Mesendoderm (in vitro differentiated cells): ENCODE measurements at regions not wholly inside any gene's neighbourhood (a gene's known extent, or its start where the extent isn't known, plus 50 kb on each side); places are given as distances from the start of the nearest gene placed in this dataset.

Experiments
- DNase-seq: peaks from one replicate; pipeline ENCODE4 v3.0.0; 2013
- H2AK5ac ChIP-seq: 2 replicates; pipeline ENCODE4 v1.6.1; 2013; ENCODE audit warnings: low read length, inconsistent platforms
- H2BK120ac ChIP-seq: 2 replicates; pipeline ENCODE4 v1.6.1; 2013; ENCODE audit warnings: low read depth, mild to moderate bottlenecking, low read length, moderate library complexity, mixed read lengths
- H2BK15ac ChIP-seq: replicated peaks from 2 replicates; pipeline ENCODE4 v1.6.1; 2013; ENCODE audit warnings: low read depth, mild to moderate bottlenecking, moderate library complexity
- H2BK5ac ChIP-seq: 2 replicates; pipeline ENCODE4 v1.6.1; 2013; ENCODE audit warnings: low read length, inconsistent platforms
- H3K18ac ChIP-seq: 2 replicates; pipeline ENCODE4 v1.6.1; 2013; ENCODE audit warnings: mild to moderate bottlenecking, low read length, mixed read lengths
- H3K23ac ChIP-seq: one replicate; pipeline ENCODE4 v1.6.1; 2013; ENCODE audit warnings: low read length
- H3K27ac ChIP-seq: 2 replicates; pipeline ENCODE4 v1.5.1; 2013; ENCODE audit warnings: low read depth, mild to moderate bottlenecking, inconsistent platforms, low read length, moderate library complexity
- H3K27me3 ChIP-seq: 2 replicates; pipeline ENCODE4 v1.6.1; 2013; ENCODE audit warnings: low read length, control low read depth, mild to moderate bottlenecking, inconsistent platforms; ENCODE audit not compliant: insufficient read depth, poor library complexity
- H3K36me3 ChIP-seq: 2 replicates; pipeline ENCODE4 v1.6.1; 2013; ENCODE audit warnings: low read length, inconsistent platforms; ENCODE audit not compliant: control insufficient read depth, insufficient read depth
- H3K4ac ChIP-seq: one replicate; pipeline ENCODE4 v1.6.1; 2013; ENCODE audit warnings: low read depth, mild to moderate bottlenecking, low read length, moderate library complexity
- H3K4me1 ChIP-seq: 2 replicates; pipeline ENCODE4 v1.6.1; 2013; ENCODE audit warnings: low read depth, low read length, inconsistent platforms; ENCODE audit not compliant: control insufficient read depth
- H3K4me2 ChIP-seq: 2 replicates; pipeline ENCODE4 v1.6.1; 2013; ENCODE audit warnings: low read length
- H3K4me3 ChIP-seq: 2 replicates; pipeline ENCODE4 v1.5.1; 2013; ENCODE audit warnings: mild to moderate bottlenecking, low read length
- H3K56ac ChIP-seq: one replicate; pipeline ENCODE4 v1.6.1; 2013; ENCODE audit warnings: low read length
- H3K79me1 ChIP-seq: 2 replicates; pipeline ENCODE4 v1.6.1; 2013; ENCODE audit warnings: low read length, inconsistent platforms
- H3K79me2 ChIP-seq: 2 replicates; pipeline ENCODE4 v1.6.1; 2013; ENCODE audit warnings: mild to moderate bottlenecking, low read length; ENCODE audit not compliant: control insufficient read depth, insufficient read depth
- H3K9ac ChIP-seq: 2 replicates; pipeline ENCODE4 v1.6.1; 2013; ENCODE audit warnings: low read length, inconsistent platforms
- H4K5ac ChIP-seq: one replicate; pipeline ENCODE4 v1.6.1; 2013; ENCODE audit warnings: low read length
- H4K8ac ChIP-seq: one replicate; pipeline ENCODE4 v1.6.1; 2013; ENCODE audit warnings: low read depth, mild to moderate bottlenecking, control low read depth, low read length, moderate library complexity
- WGBS: extraction: QIAGEN DNeasy Blood & Tissue Kit; methylation state at CpG from one replicate; pipeline ENCODE4 v1.1.7; 2013; ENCODE audit warnings: low lambda C conversion rate, missing lambda C conversion rate; ENCODE audit not compliant: insufficient coverage; ENCODE audit errors: extremely low coverage; 5-methylcytosine and 5-hydroxymethylcytosine counted together

DNA sequence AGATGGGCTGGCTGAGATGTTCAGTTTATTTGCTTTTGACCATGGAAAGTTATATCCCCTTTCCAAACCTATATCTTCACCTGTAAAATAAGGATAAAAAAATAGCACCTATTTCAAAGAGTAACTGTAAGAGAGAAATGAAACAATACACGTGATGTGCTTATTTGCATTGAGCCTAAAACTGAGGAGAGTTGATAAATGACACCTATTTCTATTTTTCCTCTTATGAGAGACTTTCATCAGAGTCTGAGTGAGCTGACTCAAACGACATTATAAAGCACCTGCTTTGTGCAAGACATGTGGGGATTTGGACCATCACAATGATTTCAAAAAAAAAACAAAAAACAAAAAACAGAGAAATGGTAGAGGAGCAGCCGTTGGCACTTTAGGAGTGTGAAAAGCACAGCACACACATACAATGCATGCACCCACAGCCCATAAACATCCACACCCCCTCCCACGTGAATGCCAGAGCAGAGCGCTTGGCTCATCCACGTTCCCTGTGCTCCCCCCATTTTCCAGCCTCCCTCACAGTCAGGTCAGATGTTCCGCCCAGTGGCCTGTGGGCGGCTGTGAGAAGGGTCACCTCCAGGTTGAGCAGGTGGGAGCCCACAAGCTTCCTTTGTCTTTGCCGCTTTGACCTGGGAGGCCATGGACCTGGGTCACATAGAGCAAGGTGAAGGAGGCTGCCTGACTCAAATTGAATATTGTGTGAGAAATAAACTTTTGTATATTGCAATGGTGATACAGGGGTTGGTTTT, 253.2 kb upstream of the ZNF32 start:
- Histone ChIP-seq H3K27ac (no peak overlapping the region), H4K8ac (no peak overlapping the region), H2BK15ac (no peak overlapping the region), H3K79me2 (no peaks in the 10 kb centered on the region), H2BK5ac (no peak overlapping the region), H3K18ac (no peak overlapping the region), H3K4ac (no peak overlapping the region), H3K27me3 (no peaks in the 10 kb centered on the region), H3K4me3 (no peak overlapping the region), H2AK5ac (no peak overlapping the region), H2BK120ac (no peak overlapping the region), H3K4me1 (no peaks in the 10 kb centered on the region), H3K79me1 (no peaks in the 10 kb centered on the region), H3K23ac (no peak overlapping the region), H4K5ac (no peak overlapping the region), H3K56ac (no peak overlapping the region), H3K36me3 (no peaks in the 10 kb centered on the region), H3K9ac (no peak overlapping the region), H3K4me2 (no peak overlapping the region)
- no CpG with 5 or more reads among the region's 9 CpGs for WGBS
- no peak for DNase-seq

DNA sequence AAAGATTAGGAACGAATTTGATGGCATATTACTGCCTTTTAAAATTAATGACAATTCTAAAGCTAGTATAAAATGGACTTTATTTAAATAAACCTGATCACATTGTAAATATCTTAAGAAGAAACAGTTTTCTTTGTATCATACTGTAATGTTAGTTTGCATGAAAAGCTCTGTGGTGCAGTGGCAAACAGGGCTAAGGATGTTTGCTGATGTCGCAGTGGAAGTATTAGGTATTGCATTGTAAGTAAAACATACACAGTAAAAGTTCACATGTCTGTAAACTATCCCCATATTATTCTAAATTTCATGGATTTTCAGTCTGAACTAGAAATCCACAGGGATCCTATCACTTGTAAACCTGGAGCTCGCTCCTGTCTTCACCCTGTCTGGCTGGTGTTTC, 252.6 kb upstream of the ZNF32 start:
- no CpG with 5 or more reads among the region's 3 CpGs for WGBS
- no peaks in the 10 kb centered on the region for H3K79me2 ChIP-seq
- no peaks in the 10 kb centered on the region for H3K4me1 ChIP-seq
- H3K36me3 ChIP-seq: no peaks in the 10 kb centered on the region
- H3K79me1 ChIP-seq: no peaks in the 10 kb centered on the region
- H3K27me3 ChIP-seq: no peaks in the 10 kb centered on the region
- no peak for DNase-seq
- H3K4me3 ChIP-seq: no peak overlapping the region
- no peak overlapping the region for H3K4ac ChIP-seq
- no peak overlapping the region for H3K56ac ChIP-seq
- no peak overlapping the region for H2BK120ac ChIP-seq
- H2AK5ac ChIP-seq: no peak overlapping the region
- no peak overlapping the region for H2BK5ac ChIP-seq
- no peak overlapping the region for H3K4me2 ChIP-seq
- H3K27ac ChIP-seq: no peak overlapping the region
- H4K8ac ChIP-seq: no peak overlapping the region
- no peak overlapping the region for H3K9ac ChIP-seq
- H3K23ac ChIP-seq: no peak overlapping the region
- H4K5ac ChIP-seq: no peak overlapping the region
- no peak overlapping the region for H2BK15ac ChIP-seq
- no peak overlapping the region for H3K18ac ChIP-seq

DNA sequence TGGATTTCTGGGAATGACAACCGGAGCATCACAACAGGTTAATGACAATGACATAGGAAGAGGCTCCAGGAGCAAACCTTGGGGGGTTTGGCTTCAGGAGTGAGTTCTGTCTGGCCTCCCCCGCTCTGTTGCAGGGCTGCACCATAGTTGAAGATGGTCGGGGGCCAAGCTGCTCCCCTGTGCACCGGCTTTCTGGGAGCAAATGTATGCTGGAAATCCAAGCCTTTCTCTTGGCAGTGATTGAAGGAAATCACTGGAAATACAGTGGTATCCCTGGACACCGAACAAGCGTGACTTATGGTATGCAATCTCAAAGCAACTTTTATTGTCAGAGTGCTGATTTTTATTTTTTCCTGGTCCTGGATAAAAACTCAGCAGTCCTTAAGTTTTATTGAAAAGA, 251.9 kb upstream of the ZNF32 start:
- Histone ChIP-seq H3K9ac (no peak overlapping the region), H2BK15ac (no peak overlapping the region), H3K4ac (no peak overlapping the region), H3K4me2 (no peak overlapping the region), H4K5ac (no peak overlapping the region), H2BK5ac (no peak overlapping the region), H3K4me3 (no peak overlapping the region), H3K79me2 (no peaks in the 10 kb centered on the region), H4K8ac (no peak overlapping the region), H3K56ac (no peak overlapping the region), H3K18ac (no peak overlapping the region), H3K23ac (no peak overlapping the region), H3K36me3 (no peaks in the 10 kb centered on the region), H3K27me3 (no peaks in the 10 kb centered on the region), H3K79me1 (no peaks in the 10 kb centered on the region), H2BK120ac (no peak overlapping the region), H2AK5ac (no peak overlapping the region), H3K4me1 (no peaks in the 10 kb centered on the region), H3K27ac (no peak overlapping the region)
- WGBS: no CpG with 5 or more reads among the region's 6 CpGs
- no peak for DNase-seq

DNA sequence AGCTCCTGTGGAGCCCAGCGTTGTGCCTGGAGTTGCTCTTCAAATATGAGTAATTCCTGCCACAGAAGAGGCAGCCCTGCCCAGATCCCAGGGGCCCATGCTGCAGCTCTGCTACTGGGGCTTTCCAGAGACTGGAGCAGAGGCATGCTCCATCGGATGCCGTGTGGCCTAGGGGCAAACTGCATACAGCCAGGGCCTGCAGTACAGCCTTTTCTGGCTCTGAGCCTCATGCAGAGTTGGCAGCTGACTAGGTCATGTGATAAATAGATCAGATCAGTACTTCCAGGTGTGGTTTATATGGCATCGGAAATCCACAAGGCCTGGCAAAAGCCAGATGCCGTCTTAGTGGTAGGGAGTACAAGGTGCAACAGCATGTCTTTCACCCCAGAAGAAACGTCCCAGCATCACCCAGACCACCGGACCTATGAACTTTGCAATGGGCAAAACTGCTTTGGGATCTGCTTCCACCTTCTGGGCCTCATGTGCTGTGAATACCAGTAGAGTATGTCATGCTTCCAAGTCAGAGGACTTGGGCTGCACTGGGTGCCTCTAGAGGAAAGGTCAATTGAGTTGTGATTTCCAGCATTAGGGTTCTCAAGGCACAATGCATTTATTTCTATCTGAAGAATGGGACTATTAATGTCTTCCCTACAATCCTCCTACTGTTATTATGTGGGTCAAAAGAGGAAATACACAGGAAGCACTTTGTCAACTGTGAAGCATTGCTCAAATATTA, 250.7 kb upstream of the ZNF32 start:
- no peak overlapping the region for H4K8ac ChIP-seq
- H3K56ac ChIP-seq: no peak overlapping the region
- H3K79me1 ChIP-seq: no peaks in the 10 kb centered on the region
- no peak overlapping the region for H3K4ac ChIP-seq
- no peak overlapping the region for H3K23ac ChIP-seq
- no peak overlapping the region for H2BK120ac ChIP-seq
- no peaks in the 10 kb centered on the region for H3K36me3 ChIP-seq
- H3K4me2 ChIP-seq: no peak overlapping the region
- H3K18ac ChIP-seq: no peak overlapping the region
- H2BK15ac ChIP-seq: no peak overlapping the region
- no peaks in the 10 kb centered on the region for H3K4me1 ChIP-seq
- no peak overlapping the region for H3K9ac ChIP-seq
- H4K5ac ChIP-seq: no peak overlapping the region
- DNase-seq: no peak
- no peaks in the 10 kb centered on the region for H3K79me2 ChIP-seq
- H3K27me3 ChIP-seq: no peaks in the 10 kb centered on the region
- H3K27ac ChIP-seq: no peak overlapping the region
- no peak overlapping the region for H2AK5ac ChIP-seq
- no peak overlapping the region for H3K4me3 ChIP-seq
- no CpG with 5 or more reads among the region's 7 CpGs for whole genome bisulfite sequencing
- no peak overlapping the region for H2BK5ac ChIP-seq

DNA sequence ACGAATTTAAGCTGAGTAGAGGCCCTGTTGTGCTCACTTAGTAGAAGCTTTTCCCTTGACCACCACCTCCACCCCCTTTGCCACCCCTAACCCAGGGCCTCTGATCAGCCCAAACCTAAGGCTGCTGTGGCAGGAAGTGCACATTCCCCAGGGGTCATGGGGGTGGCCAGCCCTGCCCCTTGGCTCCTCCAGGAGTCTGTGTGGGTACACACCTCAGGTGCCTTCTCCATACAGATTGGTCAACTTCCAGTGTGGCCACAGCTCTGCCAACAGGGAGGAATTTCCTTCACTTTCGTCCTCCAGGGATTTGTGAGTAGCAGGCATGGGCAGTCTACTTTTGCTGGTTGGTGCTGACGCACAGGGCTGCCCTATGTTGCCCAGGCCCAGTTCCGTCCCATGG, 249.9 kb upstream of the ZNF32 start:
- H3K18ac ChIP-seq: no peak overlapping the region
- no peak overlapping the region for H3K4me3 ChIP-seq
- no peaks in the 10 kb centered on the region for H3K79me1 ChIP-seq
- H3K36me3 ChIP-seq: no peaks in the 10 kb centered on the region
- no peaks in the 10 kb centered on the region for H3K27me3 ChIP-seq
- H2AK5ac ChIP-seq: no peak overlapping the region
- no peak overlapping the region for H3K4ac ChIP-seq
- no peak overlapping the region for H4K8ac ChIP-seq
- no CpG with 5 or more reads among the region's 4 CpGs for WGBS
- H2BK120ac ChIP-seq: no peak overlapping the region
- no peak overlapping the region for H3K9ac ChIP-seq
- H4K5ac ChIP-seq: no peak overlapping the region
- no peak overlapping the region for H3K23ac ChIP-seq
- H3K79me2 ChIP-seq: no peaks in the 10 kb centered on the region
- no peak overlapping the region for H2BK15ac ChIP-seq
- H3K4me1 ChIP-seq: no peaks in the 10 kb centered on the region
- no peak for DNase-seq
- no peak overlapping the region for H3K4me2 ChIP-seq
- no peak overlapping the region for H3K56ac ChIP-seq
- H3K27ac ChIP-seq: no peak overlapping the region
- H2BK5ac ChIP-seq: no peak overlapping the region
